ENCODE measurements at regions not wholly inside any gene's neighbourhood (a gene's known extent, or its start where the extent isn't known, plus 50 kb on each side); places are given as distances from the start of the nearest gene placed in this dataset.

GRCh38 chr1:217182992-217183391 is 447.9 kb downstream of the GPATCH2 start:
- no peak overlapping the region for H3K4me3 Mint-ChIP-seq (ENCODE audit: unreplicated experiment)
- no peaks in the 10 kb centered on the region for H3K27me3 Mint-ChIP-seq (ENCODE audit: unreplicated experiment)
- TF ChIP-seq, protein P1, sequence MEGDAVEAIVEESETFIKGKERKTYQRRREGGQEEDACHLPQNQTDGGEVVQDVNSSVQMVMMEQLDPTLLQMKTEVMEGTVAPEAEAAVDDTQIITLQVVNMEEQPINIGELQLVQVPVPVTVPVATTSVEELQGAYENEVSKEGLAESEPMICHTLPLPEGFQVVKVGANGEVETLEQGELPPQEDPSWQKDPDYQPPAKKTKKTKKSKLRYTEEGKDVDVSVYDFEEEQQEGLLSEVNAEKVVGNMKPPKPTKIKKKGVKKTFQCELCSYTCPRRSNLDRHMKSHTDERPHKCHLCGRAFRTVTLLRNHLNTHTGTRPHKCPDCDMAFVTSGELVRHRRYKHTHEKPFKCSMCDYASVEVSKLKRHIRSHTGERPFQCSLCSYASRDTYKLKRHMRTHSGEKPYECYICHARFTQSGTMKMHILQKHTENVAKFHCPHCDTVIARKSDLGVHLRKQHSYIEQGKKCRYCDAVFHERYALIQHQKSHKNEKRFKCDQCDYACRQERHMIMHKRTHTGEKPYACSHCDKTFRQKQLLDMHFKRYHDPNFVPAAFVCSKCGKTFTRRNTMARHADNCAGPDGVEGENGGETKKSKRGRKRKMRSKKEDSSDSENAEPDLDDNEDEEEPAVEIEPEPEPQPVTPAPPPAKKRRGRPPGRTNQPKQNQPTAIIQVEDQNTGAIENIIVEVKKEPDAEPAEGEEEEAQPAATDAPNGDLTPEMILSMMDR (IDR thresholded peaks at IDR 0.05) = no peak
- no peak overlapping the region for H3K27ac Mint-ChIP-seq (ENCODE audit: unreplicated experiment)
- no peak for DNase-seq (ENCODE audit: extremely low spot score, unreplicated experiment)
- no peaks in the 10 kb centered on the region for H3K9me3 Mint-ChIP-seq (ENCODE audit: unreplicated experiment)
- H3K4me1 Mint-ChIP-seq (ENCODE audit: unreplicated experiment) = no peaks in the 10 kb centered on the region
- H3K36me3 Mint-ChIP-seq (ENCODE audit: unreplicated experiment) = no peaks in the 10 kb centered on the region

DNA sequence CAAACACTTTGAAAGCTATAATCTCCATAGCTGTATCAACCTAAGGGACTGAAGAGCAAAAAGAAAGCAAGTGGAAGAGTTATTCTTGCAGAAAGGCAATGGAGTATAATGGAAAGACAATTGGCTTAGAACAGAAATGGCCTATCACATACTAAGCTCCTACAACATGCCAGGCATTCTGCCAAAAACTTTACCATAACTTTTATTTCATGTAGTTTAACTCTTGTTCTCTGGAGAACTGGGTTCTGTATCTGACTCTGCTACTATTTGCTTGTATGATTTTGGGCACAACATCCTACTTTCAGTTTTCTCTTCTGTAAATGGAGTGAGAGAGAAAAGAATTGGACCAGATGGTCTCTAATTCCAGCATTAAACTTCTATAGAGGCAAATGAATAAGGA is 449.1 kb downstream of the GPATCH2 start:
- no peaks in the 10 kb centered on the region for H3K27me3 Mint-ChIP-seq (ENCODE audit: unreplicated experiment)
- TF ChIP-seq, protein P1 (IDR thresholded peaks at IDR 0.05) = no peak
- H3K4me3 Mint-ChIP-seq (ENCODE audit: unreplicated experiment) = no peak overlapping the region
- no peak overlapping the region for H3K27ac Mint-ChIP-seq (ENCODE audit: unreplicated experiment)
- no peak for DNase-seq (ENCODE audit: extremely low spot score, unreplicated experiment)
- H3K36me3 Mint-ChIP-seq (ENCODE audit: unreplicated experiment) = no peaks in the 10 kb centered on the region
- H3K4me1 Mint-ChIP-seq (ENCODE audit: unreplicated experiment) = no peaks in the 10 kb centered on the region
- no peaks in the 10 kb centered on the region for H3K9me3 Mint-ChIP-seq (ENCODE audit: unreplicated experiment)

GRCh38 chr1:217181176-217181746 is 449.6 kb downstream of the GPATCH2 start:
- no peak overlapping the region for H3K27ac Mint-ChIP-seq (ENCODE audit: unreplicated experiment)
- DNase-seq (ENCODE audit: extremely low spot score, unreplicated experiment) = no peak
- TF ChIP-seq, protein P1 (IDR thresholded peaks at IDR 0.05) = no peak
- no peaks in the 10 kb centered on the region for H3K27me3 Mint-ChIP-seq (ENCODE audit: unreplicated experiment)
- no peaks in the 10 kb centered on the region for H3K4me1 Mint-ChIP-seq (ENCODE audit: unreplicated experiment)
- no peaks in the 10 kb centered on the region for H3K36me3 Mint-ChIP-seq (ENCODE audit: unreplicated experiment)
- H3K4me3 Mint-ChIP-seq (ENCODE audit: unreplicated experiment) = no peak overlapping the region
- H3K9me3 Mint-ChIP-seq (ENCODE audit: unreplicated experiment) = no peaks in the 10 kb centered on the region

DNA sequence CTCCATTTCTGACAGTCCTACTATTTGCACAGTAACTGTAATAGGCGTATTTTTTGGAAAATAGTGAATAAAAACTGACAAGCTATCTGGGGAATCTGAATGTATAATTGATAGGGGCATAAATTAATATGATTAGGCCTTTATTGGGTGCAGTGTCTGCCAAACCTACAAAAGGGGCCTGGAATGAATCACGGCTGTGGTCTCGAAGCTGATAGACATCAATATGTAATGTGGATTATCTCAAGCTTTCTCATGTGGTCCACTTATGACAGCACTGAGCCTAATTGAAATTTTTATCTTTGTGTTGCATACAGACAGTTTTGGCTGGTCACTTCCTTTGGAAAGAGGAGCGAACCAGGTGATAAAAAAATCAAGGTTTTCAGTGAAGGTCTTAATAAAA is 450.4 kb downstream of the GPATCH2 start:
- no peak for DNase-seq (ENCODE audit: extremely low spot score, unreplicated experiment)
- no peaks in the 10 kb centered on the region for H3K9me3 Mint-ChIP-seq (ENCODE audit: unreplicated experiment)
- no peaks in the 10 kb centered on the region for H3K36me3 Mint-ChIP-seq (ENCODE audit: unreplicated experiment)
- no peaks in the 10 kb centered on the region for H3K27me3 Mint-ChIP-seq (ENCODE audit: unreplicated experiment)
- no peak overlapping the region for H3K4me3 Mint-ChIP-seq (ENCODE audit: unreplicated experiment)
- TF ChIP-seq, protein P1 (IDR thresholded peaks at IDR 0.05) = no peak
- H3K4me1 Mint-ChIP-seq (ENCODE audit: unreplicated experiment) = no peaks in the 10 kb centered on the region
- no peak overlapping the region for H3K27ac Mint-ChIP-seq (ENCODE audit: unreplicated experiment)

DNA sequence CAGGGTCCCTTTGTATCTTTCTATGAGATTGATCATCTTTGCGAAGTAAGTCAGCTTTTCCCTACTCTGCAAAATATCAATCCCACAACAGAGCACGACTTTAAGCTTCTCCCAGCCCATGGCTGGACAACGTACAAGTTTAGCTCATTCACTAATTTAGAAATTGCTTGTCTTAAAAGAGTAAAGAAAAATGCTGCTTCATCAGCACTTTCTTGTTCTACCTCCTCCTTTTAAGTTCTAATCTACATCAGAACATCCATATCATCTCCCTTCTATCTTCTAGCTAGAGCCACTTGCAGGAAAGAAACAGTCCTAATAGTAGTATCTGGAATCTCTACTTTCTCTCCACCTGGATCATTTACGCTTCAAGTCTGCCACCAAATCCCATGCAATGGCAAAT is 441.2 kb upstream of the ESRRG start:
- DNase-seq (ENCODE audit: extremely low spot score, unreplicated experiment) = no peak
- Mint-ChIP-seq H3K4me3 (ENCODE audit: unreplicated experiment) (no peak overlapping the region), H3K27me3 (ENCODE audit: unreplicated experiment) (peaks cover 11% of the 10 kb centered on the region), H3K36me3 (ENCODE audit: unreplicated experiment) (no peaks in the 10 kb centered on the region), H3K9me3 (ENCODE audit: unreplicated experiment) (no peaks in the 10 kb centered on the region), H3K27ac (ENCODE audit: unreplicated experiment) (no peak overlapping the region), H3K4me1 (ENCODE audit: unreplicated experiment) (no peaks in the 10 kb centered on the region)
- TF ChIP-seq, protein P1 (IDR thresholded peaks at IDR 0.05) = no peak

Measured in osteocyte (in vitro differentiated cells).